HG02610 (cell line): ENCODE measurements at regions not wholly inside any gene's neighbourhood (a gene's known extent, or its start where the extent isn't known, plus 50 kb on each side); places are given as distances from the start of the nearest gene placed in this dataset.

Experiments
- ATAC-seq: cut with Tn5 transposase; IDR thresholded peaks from one replicate; pipeline ENCODE4 v1.9.1; 2021; ENCODE audit warnings: mild to moderate bottlenecking, moderate library complexity; ENCODE audit not compliant: unreplicated experiment

- ATAC-seq, result no peak
Measured at GRCh38 chr2:215772634-215773563, 240.5 kb downstream of the MREG start.

GRCh38 chr2:215772003-215772402, 241.3 kb downstream of the MREG start:
- ATAC-seq, result no peak

- ATAC-seq, result no peak
Measured at GRCh38 chr2:215771241-215771640, 242.1 kb downstream of the MREG start.

- ATAC-seq, result no peak
Measured at GRCh38 chr2:215770668-215771067, 242.7 kb downstream of the MREG start.

GRCh38 chr2:215769246-215769645, 244.1 kb downstream of the MREG start:
- no peak for ATAC-seq

GRCh38 chr2:215767625-215768024, 245.7 kb downstream of the MREG start:
- ATAC-seq, result no peak

GRCh38 chr2:215765729-215766360, 247.5 kb downstream of the MREG start:
- ATAC-seq, result no peak

GRCh38 chr2:215764441-215765048, 248.8 kb downstream of the MREG start:
- ATAC-seq, result no peak

GRCh38 chr2:215760557-215760956, 252.8 kb downstream of the MREG start:
- no peak for ATAC-seq

GRCh38 chr2:215760091-215760490, 253.3 kb downstream of the MREG start:
- no peak for ATAC-seq

GRCh38 chr2:215758691-215759090, 254.7 kb downstream of the MREG start:
- no peak for ATAC-seq

GRCh38 chr2:215756346-215756730, 257.0 kb downstream of the MREG start:
- no peak for ATAC-seq

GRCh38 chr2:215755641-215756345, 257.6 kb downstream of the MREG start:
- ATAC-seq, result no peak

- no peak for ATAC-seq
Measured at GRCh38 chr2:215754546-215754945, 258.8 kb downstream of the MREG start.

GRCh38 chr2:215753808-215754207, 259.5 kb downstream of the MREG start:
- no peak for ATAC-seq

- no peak for ATAC-seq
Measured at GRCh38 chr2:215752991-215753390, 260.4 kb downstream of the MREG start.

GRCh38 chr2:215752436-215752835, 260.9 kb downstream of the MREG start:
- ATAC-seq, result no peak

GRCh38 chr2:215751911-215752272, 261.5 kb downstream of the MREG start:
- ATAC-seq, result no peak

GRCh38 chr2:215751200-215751910, 262.0 kb downstream of the MREG start:
- no peak for ATAC-seq

- ATAC-seq, result no peak
Measured at GRCh38 chr2:215750763-215751162, 262.6 kb downstream of the MREG start.
